ENCODE measurements at regions not wholly inside any gene's neighbourhood (a gene's known extent, or its start where the extent isn't known, plus 50 kb on each side); places are given as distances from the start of the nearest gene placed in this dataset.

DNA sequence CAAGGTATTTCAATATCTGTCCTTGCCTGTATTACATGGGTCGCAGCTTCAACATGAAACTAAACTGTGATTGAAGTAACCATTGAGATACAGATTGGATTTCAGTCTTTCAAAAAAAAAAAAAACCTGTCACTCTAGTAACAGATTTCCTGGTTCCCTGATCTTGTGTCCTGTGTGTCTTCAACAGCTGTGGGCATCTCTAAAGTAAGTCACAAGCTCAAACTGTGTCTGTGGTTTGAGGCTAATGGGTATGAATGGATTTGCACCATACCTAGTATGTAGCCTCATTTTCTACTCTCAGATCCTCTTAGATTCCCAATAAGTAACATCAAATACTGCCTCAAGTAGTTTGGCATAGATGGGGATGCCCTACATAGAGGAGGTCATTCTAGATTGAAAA lies 300.1 kb downstream of the COG6 start:
- H3K4me1 ChIP-seq (ENCODE audit: control insufficient read depth, insufficient read depth, low read length), result peaks cover 8% of the 10 kb centered on the region; the same call in 1 of the 2 replicates
- no peaks in the 10 kb centered on the region for H3K36me3 ChIP-seq (ENCODE audit: control insufficient read depth, insufficient read depth, low read length)
- H3K27me3 ChIP-seq (ENCODE audit: control insufficient read depth, insufficient read depth, low read length), result no peaks in the 10 kb centered on the region
- no peak overlapping the region for H3K9ac ChIP-seq (ENCODE audit: low read length)
- H3K9me3 ChIP-seq (ENCODE audit: control insufficient read depth, insufficient read depth, low read depth, low read length), result no peaks in the 10 kb centered on the region
- H3K27ac ChIP-seq (ENCODE audit: low read depth, low read length), result no peak overlapping the region
- no peak overlapping the region for H3K4me3 ChIP-seq (ENCODE audit: low read depth, low read length)

- Histone ChIP-seq H3K9ac (ENCODE audit: low read length) (no peak overlapping the region), H3K9me3 (ENCODE audit: control insufficient read depth, insufficient read depth, low read depth, low read length) (no peaks in the 10 kb centered on the region), H3K27ac (ENCODE audit: low read depth, low read length) (no peak overlapping the region), H3K4me3 (ENCODE audit: low read depth, low read length) (no peak overlapping the region), H3K27me3 (ENCODE audit: control insufficient read depth, insufficient read depth, low read length) (no peaks in the 10 kb centered on the region), H3K4me1 (ENCODE audit: control insufficient read depth, insufficient read depth, low read length) (peaks cover 8% of the 10 kb centered on the region; the same call in 1 of the 2 replicates), H3K36me3 (ENCODE audit: control insufficient read depth, insufficient read depth, low read length) (no peaks in the 10 kb centered on the region)
These were observed 300.6 kb downstream of the COG6 start for GRCh38 chr13:39956036-39956435.

DNA sequence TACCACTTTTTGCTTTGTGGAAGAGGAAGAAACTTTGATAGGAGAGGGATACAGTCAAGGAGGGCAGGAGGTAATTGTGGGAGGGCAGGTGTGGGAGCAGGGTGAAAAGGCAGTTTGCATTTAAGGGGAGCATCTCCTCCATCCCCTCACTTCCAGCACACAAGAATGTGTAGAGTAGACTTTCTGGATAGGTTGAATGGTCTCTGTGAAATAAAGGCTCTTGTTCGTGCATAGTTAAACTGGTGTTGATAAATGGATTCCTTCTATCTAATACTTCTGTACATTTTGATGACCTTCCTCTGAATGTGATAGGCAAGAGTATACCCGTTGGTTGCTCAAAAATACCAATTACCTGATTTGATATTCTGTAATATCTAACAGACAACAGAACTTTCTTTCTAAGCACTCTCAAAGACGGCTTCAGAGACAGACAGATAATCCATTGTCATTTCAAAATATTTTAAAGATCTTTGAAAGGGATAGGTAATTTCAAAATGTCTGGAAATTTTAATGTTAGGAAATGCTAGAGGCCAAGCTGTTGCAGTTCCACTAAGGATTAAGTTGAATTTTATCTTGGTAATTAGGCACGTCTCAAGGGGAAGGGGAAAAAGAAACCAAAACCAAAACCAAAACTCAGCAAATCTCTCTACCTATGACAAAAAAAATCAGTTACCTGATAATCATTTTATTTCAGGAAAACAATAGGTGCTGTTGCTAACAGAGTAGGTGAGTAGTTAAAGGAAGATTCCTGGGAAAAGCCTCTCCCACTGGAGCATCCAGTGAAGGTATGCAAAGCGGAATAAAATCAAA lies 302.6 kb downstream of the COG6 start:
- Histone ChIP-seq H3K9me3 (ENCODE audit: control insufficient read depth, insufficient read depth, low read depth, low read length) (no peaks in the 10 kb centered on the region), H3K4me3 (ENCODE audit: low read depth, low read length) (no peak overlapping the region), H3K9ac (ENCODE audit: low read length) (no peak overlapping the region), H3K4me1 (ENCODE audit: control insufficient read depth, insufficient read depth, low read length) (no peaks in the 10 kb centered on the region), H3K36me3 (ENCODE audit: control insufficient read depth, insufficient read depth, low read length) (no peaks in the 10 kb centered on the region), H3K27me3 (ENCODE audit: control insufficient read depth, insufficient read depth, low read length) (no peaks in the 10 kb centered on the region), H3K27ac (ENCODE audit: low read depth, low read length) (no peak overlapping the region)

- H3K27ac ChIP-seq (ENCODE audit: low read depth, low read length), result no peak overlapping the region
- no peaks in the 10 kb centered on the region for H3K36me3 ChIP-seq (ENCODE audit: control insufficient read depth, insufficient read depth, low read length)
- H3K27me3 ChIP-seq (ENCODE audit: control insufficient read depth, insufficient read depth, low read length), result no peaks in the 10 kb centered on the region
- H3K9me3 ChIP-seq (ENCODE audit: control insufficient read depth, insufficient read depth, low read depth, low read length), result no peaks in the 10 kb centered on the region
- H3K4me1 ChIP-seq (ENCODE audit: control insufficient read depth, insufficient read depth, low read length), result no peaks in the 10 kb centered on the region
- no peak overlapping the region for H3K9ac ChIP-seq (ENCODE audit: low read length)
- H3K4me3 ChIP-seq (ENCODE audit: low read depth, low read length), result no peak overlapping the region
These were observed 304.2 kb downstream of the COG6 start for GRCh38 chr13:39959497-39960144.

- Histone ChIP-seq H3K27me3 (ENCODE audit: control insufficient read depth, insufficient read depth, low read length) (no peaks in the 10 kb centered on the region), H3K4me3 (ENCODE audit: low read depth, low read length) (no peak overlapping the region), H3K4me1 (ENCODE audit: control insufficient read depth, insufficient read depth, low read length) (no peaks in the 10 kb centered on the region), H3K27ac (ENCODE audit: low read depth, low read length) (no peak overlapping the region), H3K36me3 (ENCODE audit: control insufficient read depth, insufficient read depth, low read length) (no peaks in the 10 kb centered on the region), H3K9me3 (ENCODE audit: control insufficient read depth, insufficient read depth, low read depth, low read length) (no peaks in the 10 kb centered on the region), H3K9ac (ENCODE audit: low read length) (no peak overlapping the region)
These were observed 304.7 kb downstream of the COG6 start for GRCh38 chr13:39960191-39960590.

GRCh38 chr13:39961036-39961435 lies 305.6 kb downstream of the COG6 start:
- Histone ChIP-seq H3K4me3 (ENCODE audit: low read depth, low read length) (no peak overlapping the region), H3K27ac (ENCODE audit: low read depth, low read length) (no peak overlapping the region), H3K4me1 (ENCODE audit: control insufficient read depth, insufficient read depth, low read length) (no peaks in the 10 kb centered on the region), H3K27me3 (ENCODE audit: control insufficient read depth, insufficient read depth, low read length) (no peaks in the 10 kb centered on the region), H3K9ac (ENCODE audit: low read length) (no peak overlapping the region), H3K36me3 (ENCODE audit: control insufficient read depth, insufficient read depth, low read length) (no peaks in the 10 kb centered on the region), H3K9me3 (ENCODE audit: control insufficient read depth, insufficient read depth, low read depth, low read length) (no peaks in the 10 kb centered on the region)

- no peak overlapping the region for H3K9ac ChIP-seq (ENCODE audit: low read length)
- H3K36me3 ChIP-seq (ENCODE audit: control insufficient read depth, insufficient read depth, low read length), result no peaks in the 10 kb centered on the region
- H3K27me3 ChIP-seq (ENCODE audit: control insufficient read depth, insufficient read depth, low read length), result no peaks in the 10 kb centered on the region
- H3K4me1 ChIP-seq (ENCODE audit: control insufficient read depth, insufficient read depth, low read length), result no peaks in the 10 kb centered on the region
- no peaks in the 10 kb centered on the region for H3K9me3 ChIP-seq (ENCODE audit: control insufficient read depth, insufficient read depth, low read depth, low read length)
- H3K4me3 ChIP-seq (ENCODE audit: low read depth, low read length), result no peak overlapping the region
- no peak overlapping the region for H3K27ac ChIP-seq (ENCODE audit: low read depth, low read length)
These were observed 308.1 kb downstream of the COG6 start for GRCh38 chr13:39963612-39964011.

DNA sequence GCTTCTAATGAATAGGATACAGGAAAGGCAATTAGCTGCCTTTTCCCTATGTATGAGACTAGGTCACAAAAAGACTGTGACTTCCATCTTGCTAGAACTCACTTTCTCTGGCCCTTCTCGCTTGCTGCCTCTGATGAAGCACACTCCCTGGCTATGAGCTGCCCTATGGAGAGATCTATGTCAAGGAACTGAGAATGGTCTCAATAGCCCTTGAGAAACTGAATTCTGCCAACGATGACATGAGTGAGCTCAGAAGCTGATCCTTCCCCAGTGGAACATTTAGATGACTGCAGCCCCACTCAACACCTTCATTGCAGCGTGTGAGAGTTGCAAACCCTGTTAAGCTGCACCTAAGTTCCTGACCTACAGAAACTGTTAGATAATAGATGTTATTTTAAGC lies 309.8 kb downstream of the COG6 start:
- no peaks in the 10 kb centered on the region for H3K27me3 ChIP-seq (ENCODE audit: control insufficient read depth, insufficient read depth, low read length)
- H3K4me3 ChIP-seq (ENCODE audit: low read depth, low read length), result no peak overlapping the region
- H3K27ac ChIP-seq (ENCODE audit: low read depth, low read length), result no peak overlapping the region
- no peak overlapping the region for H3K9ac ChIP-seq (ENCODE audit: low read length)
- H3K9me3 ChIP-seq (ENCODE audit: control insufficient read depth, insufficient read depth, low read depth, low read length), result no peaks in the 10 kb centered on the region
- H3K4me1 ChIP-seq (ENCODE audit: control insufficient read depth, insufficient read depth, low read length), result no peaks in the 10 kb centered on the region
- no peaks in the 10 kb centered on the region for H3K36me3 ChIP-seq (ENCODE audit: control insufficient read depth, insufficient read depth, low read length)

- Histone ChIP-seq H3K9me3 (ENCODE audit: control insufficient read depth, insufficient read depth, low read depth, low read length) (no peaks in the 10 kb centered on the region), H3K36me3 (ENCODE audit: control insufficient read depth, insufficient read depth, low read length) (no peaks in the 10 kb centered on the region), H3K4me1 (ENCODE audit: control insufficient read depth, insufficient read depth, low read length) (no peaks in the 10 kb centered on the region), H3K27ac (ENCODE audit: low read depth, low read length) (no peak overlapping the region), H3K4me3 (ENCODE audit: low read depth, low read length) (no peak overlapping the region), H3K27me3 (ENCODE audit: control insufficient read depth, insufficient read depth, low read length) (no peaks in the 10 kb centered on the region), H3K9ac (ENCODE audit: low read length) (no peak overlapping the region)
These were observed 311.9 kb downstream of the COG6 start for GRCh38 chr13:39967199-39967959.

GRCh38 chr13:39968646-39969475 lies 313.4 kb downstream of the COG6 start:
- Histone ChIP-seq H3K36me3 (ENCODE audit: control insufficient read depth, insufficient read depth, low read length) (no peaks in the 10 kb centered on the region), H3K4me1 (ENCODE audit: control insufficient read depth, insufficient read depth, low read length) (no peaks in the 10 kb centered on the region), H3K9ac (ENCODE audit: low read length) (no peak overlapping the region), H3K27ac (ENCODE audit: low read depth, low read length) (no peak overlapping the region), H3K27me3 (ENCODE audit: control insufficient read depth, insufficient read depth, low read length) (no peaks in the 10 kb centered on the region), H3K9me3 (ENCODE audit: control insufficient read depth, insufficient read depth, low read depth, low read length) (no peaks in the 10 kb centered on the region), H3K4me3 (ENCODE audit: low read depth, low read length) (no peak overlapping the region)

Data from HUES6 (cell line).